ENCODE measurements at regions not wholly inside any gene's neighbourhood (a gene's known extent, or its start where the extent isn't known, plus 50 kb on each side); places are given as distances from the start of the nearest gene placed in this dataset.
"Not testable (repeated sequence)": the region's sequence is repeated elsewhere in the genome, so short reads cannot be mapped to it uniquely, and the experiment has no call there.

GRCh38 chr9:2262386-2263071, 247.4 kb downstream of the SMARCA2 start:
- Histone ChIP-seq H3K27me3 (no peaks in the 10 kb centered on the region), H3K9me3 (peaks cover 9% of the 10 kb centered on the region), H3K36me3 (no peaks in the 10 kb centered on the region), H4K20me1 (no peaks in the 10 kb centered on the region), H3K27ac (peak overlapping the region; percentile 78), H3K4me3 (no peak overlapping the region), H3K9ac (peak overlapping the region; percentile 46), H3K4me1 (peaks cover 92% of the 10 kb centered on the region), H3K4me2 (peak overlapping the region; percentile 67)
- TF ChIP-seq Cebpa-rat (IDR thresholded peaks at IDR 0.05): no peak

- H3K27ac ChIP-seq: peak overlapping the region; percentile 78
- no peaks in the 10 kb centered on the region for H3K36me3 ChIP-seq
- H3K4me3 ChIP-seq: no peak overlapping the region
- no peaks in the 10 kb centered on the region for H3K27me3 ChIP-seq
- no peak for TF ChIP-seq Cebpa-rat (IDR thresholded peaks at IDR 0.05)
- no peaks in the 10 kb centered on the region for H4K20me1 ChIP-seq
- peak overlapping the region; percentile 67 for H3K4me2 ChIP-seq
- peaks cover 92% of the 10 kb centered on the region for H3K4me1 ChIP-seq
- H3K9ac ChIP-seq: peak overlapping the region; percentile 46
- peaks cover 9% of the 10 kb centered on the region for H3K9me3 ChIP-seq
Observed at GRCh38 chr9:2263111-2263510, 248.0 kb downstream of the SMARCA2 start.

DNA sequence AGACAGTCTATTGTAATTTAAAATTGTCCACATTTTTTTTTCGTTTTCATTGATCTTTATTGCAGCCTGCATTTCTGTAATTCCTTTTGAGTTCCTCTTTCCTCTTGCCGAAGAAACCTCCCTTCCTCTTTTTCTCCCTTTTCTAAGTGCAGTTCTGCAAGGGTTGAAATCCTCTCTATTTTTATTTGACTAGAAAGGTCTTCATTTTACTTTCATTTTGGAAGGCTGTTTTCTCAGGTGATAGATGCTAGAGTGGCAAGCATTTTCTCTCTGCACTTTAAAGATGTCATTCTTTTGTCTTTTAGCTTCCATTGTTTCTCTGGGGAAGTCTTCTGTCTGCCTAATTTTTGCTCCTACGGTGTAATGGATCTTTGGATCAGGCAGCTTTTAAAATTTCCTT, 248.5 kb downstream of the SMARCA2 start:
- Histone ChIP-seq H3K36me3 (no peaks in the 10 kb centered on the region), H3K9me3 (peaks cover 9% of the 10 kb centered on the region), H3K9ac (no peak overlapping the region), H3K27me3 (no peaks in the 10 kb centered on the region), H3K4me1 (peaks cover 92% of the 10 kb centered on the region), H4K20me1 (no peaks in the 10 kb centered on the region), H3K27ac (peak overlapping the region; percentile 78), H3K4me3 (no peak overlapping the region), H3K4me2 (peak overlapping the region; percentile 67)
- no peak for TF ChIP-seq Cebpa-rat (IDR thresholded peaks at IDR 0.05)

DNA sequence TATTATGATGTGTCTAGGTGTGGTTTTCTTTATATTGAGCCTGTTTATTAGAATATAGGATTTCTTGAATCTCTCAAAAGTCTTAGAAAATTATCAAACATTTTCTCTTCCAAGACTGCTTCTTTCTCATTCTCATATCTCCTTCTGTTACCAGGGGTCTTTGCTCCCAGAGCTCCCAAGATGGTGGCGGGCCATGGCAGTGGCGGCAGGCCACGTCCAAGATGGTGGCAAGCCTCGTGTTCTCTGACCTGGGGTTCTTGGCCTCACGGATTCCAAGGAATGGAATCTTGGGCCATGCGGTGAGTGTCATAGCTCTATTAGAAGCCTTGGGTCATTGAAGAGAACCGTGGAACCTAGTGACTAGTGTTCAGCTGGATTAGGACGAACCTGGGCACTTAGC, 248.9 kb downstream of the SMARCA2 start:
- H3K27ac ChIP-seq: peak overlapping the region; percentile 78
- H3K4me1 ChIP-seq: peaks cover 92% of the 10 kb centered on the region
- H3K4me3 ChIP-seq: no peak overlapping the region
- peak overlapping the region; percentile 67 for H3K4me2 ChIP-seq
- no peaks in the 10 kb centered on the region for H3K36me3 ChIP-seq
- H3K9me3 ChIP-seq: peaks cover 9% of the 10 kb centered on the region
- H4K20me1 ChIP-seq: no peaks in the 10 kb centered on the region
- H3K27me3 ChIP-seq: no peaks in the 10 kb centered on the region
- TF ChIP-seq Cebpa-rat (IDR thresholded peaks at IDR 0.05): no peak
- no peak overlapping the region for H3K9ac ChIP-seq

DNA sequence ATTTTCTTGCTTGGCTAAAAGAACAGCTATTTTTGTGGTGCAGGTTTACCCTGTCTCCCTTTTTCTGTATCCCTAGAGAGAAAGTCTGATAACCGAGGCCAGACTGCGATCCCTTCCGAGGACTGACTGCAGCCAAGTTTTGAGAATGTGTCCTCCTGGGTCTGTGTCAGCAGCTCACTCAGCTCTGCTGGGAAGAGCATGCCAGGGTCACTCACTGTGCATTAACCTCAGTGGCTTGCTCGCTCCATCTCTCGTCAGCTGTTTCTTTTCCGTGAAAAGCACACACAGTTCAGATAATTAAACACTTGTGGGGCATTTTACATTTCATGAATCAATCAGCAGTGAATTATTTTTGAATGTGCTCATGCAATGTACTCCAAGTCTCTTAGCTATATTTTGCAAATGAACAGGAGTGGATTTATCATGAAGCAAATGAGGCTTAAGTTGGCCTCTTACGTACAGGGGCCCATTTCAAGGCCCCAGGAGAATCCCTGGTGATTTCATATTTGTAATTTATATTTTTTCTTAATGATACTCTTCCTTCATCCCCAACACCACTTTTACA, 252.1 kb downstream of the SMARCA2 start:
- no peaks in the 10 kb centered on the region for H3K27me3 ChIP-seq
- no peaks in the 10 kb centered on the region for H3K36me3 ChIP-seq
- peak overlapping the region; percentile 58 for H3K27ac ChIP-seq
- peaks cover 16% of the 10 kb centered on the region for H3K9me3 ChIP-seq
- 0 out of 2 replicates have a peak overlapping the region, but pooled peaks have one; percentile 37 for H3K9ac ChIP-seq
- no peak for TF ChIP-seq Cebpa-rat (IDR thresholded peaks at IDR 0.05)
- peak overlapping the region; percentile 37 for H3K4me2 ChIP-seq
- no peak overlapping the region for H3K4me3 ChIP-seq
- H4K20me1 ChIP-seq: no peaks in the 10 kb centered on the region
- H3K4me1 ChIP-seq: peaks cover 86% of the 10 kb centered on the region

GRCh38 chr9:2269778-2270177, 254.6 kb downstream of the SMARCA2 start:
- Histone ChIP-seq H3K4me3 (no peak overlapping the region), H3K36me3 (no peaks in the 10 kb centered on the region), H3K4me2 (peak overlapping the region; percentile 54), H3K9ac (no peak overlapping the region), H3K27ac (peak overlapping the region; percentile 12; the same call in 1 of the 2 replicates), H4K20me1 (no peaks in the 10 kb centered on the region), H3K4me1 (peaks cover 65% of the 10 kb centered on the region), H3K27me3 (no peaks in the 10 kb centered on the region), H3K9me3 (peaks cover 13% of the 10 kb centered on the region)
- TF ChIP-seq Cebpa-rat (IDR thresholded peaks at IDR 0.05): no peak

DNA sequence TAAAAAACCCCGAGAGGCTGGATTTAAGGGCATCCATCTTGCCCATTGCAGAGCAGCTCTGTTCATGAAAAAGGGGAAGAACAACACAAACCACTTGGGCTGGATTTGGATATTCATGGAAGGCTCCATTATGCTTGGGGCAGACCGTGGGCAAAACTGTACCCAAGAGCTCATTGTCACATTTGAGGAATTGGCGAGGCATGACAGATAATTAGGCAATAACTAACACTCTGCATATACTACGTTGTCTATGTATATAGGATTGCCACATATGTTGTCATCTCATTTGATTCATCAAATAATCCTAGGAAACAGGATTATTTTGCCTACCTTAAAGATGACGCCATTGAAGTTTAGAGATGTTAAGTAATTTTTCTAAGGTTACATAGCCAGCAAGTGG, 255.4 kb downstream of the SMARCA2 start:
- H3K9ac ChIP-seq: no peak overlapping the region
- peak overlapping the region; percentile 23 for H3K27ac ChIP-seq
- no peak for TF ChIP-seq Cebpa-rat (IDR thresholded peaks at IDR 0.05)
- H4K20me1 ChIP-seq: no peaks in the 10 kb centered on the region
- peaks cover 14% of the 10 kb centered on the region for H3K9me3 ChIP-seq
- H3K4me3 ChIP-seq: no peak overlapping the region
- no peaks in the 10 kb centered on the region for H3K36me3 ChIP-seq
- H3K27me3 ChIP-seq: no peaks in the 10 kb centered on the region
- H3K4me2 ChIP-seq: peak overlapping the region; percentile 54
- H3K4me1 ChIP-seq: peaks cover 62% of the 10 kb centered on the region

DNA sequence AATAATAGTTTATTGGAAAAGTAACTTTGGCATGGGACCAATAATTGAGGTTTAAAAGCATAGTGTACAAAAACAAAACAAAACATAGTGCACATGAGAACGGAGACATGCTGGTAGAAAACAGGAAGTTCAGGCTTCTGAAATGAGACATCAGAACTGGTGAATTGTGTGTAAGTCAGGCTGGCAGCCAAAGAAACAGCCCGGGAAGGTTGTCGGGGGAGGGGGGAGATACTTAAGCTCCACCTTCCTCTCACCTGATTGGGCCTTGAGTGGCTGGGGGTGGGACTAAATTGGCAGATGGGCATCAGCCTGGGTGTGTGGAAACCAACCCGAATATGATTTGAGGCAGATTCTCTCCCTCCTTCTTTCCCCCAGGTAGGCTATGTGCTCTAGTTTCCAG, 256.3 kb downstream of the SMARCA2 start:
- peaks cover 53% of the 10 kb centered on the region for H3K4me1 ChIP-seq
- H3K4me3 ChIP-seq: no peak overlapping the region
- no peaks in the 10 kb centered on the region for H3K36me3 ChIP-seq
- no peak for TF ChIP-seq Cebpa-rat (IDR thresholded peaks at IDR 0.05)
- H3K27me3 ChIP-seq: no peaks in the 10 kb centered on the region
- peak overlapping the region; percentile 23 for H3K27ac ChIP-seq
- H3K9me3 ChIP-seq: peaks cover 17% of the 10 kb centered on the region
- peak overlapping the region; percentile 54 for H3K4me2 ChIP-seq
- H4K20me1 ChIP-seq: no peaks in the 10 kb centered on the region
- no peak overlapping the region for H3K9ac ChIP-seq

- H3K4me2 ChIP-seq: no peak overlapping the region
- peaks cover 20% of the 10 kb centered on the region for H3K4me1 ChIP-seq
- H3K27ac ChIP-seq: no peak overlapping the region
- H3K9ac ChIP-seq: no peak overlapping the region
- peaks cover 22% of the 10 kb centered on the region for H3K9me3 ChIP-seq
- no peak overlapping the region for H3K4me3 ChIP-seq
- TF ChIP-seq Cebpa-rat (IDR thresholded peaks at IDR 0.05): no peak
- H4K20me1 ChIP-seq: no peaks in the 10 kb centered on the region
- H3K27me3 ChIP-seq: no peaks in the 10 kb centered on the region
- H3K36me3 ChIP-seq: no peaks in the 10 kb centered on the region
Observed at GRCh38 chr9:2274762-2275161, 259.6 kb downstream of the SMARCA2 start.

GRCh38 chr9:2276296-2276695, 261.1 kb downstream of the SMARCA2 start:
- Histone ChIP-seq H3K9me3 (peaks cover 21% of the 10 kb centered on the region), H4K20me1 (no peaks in the 10 kb centered on the region), H3K9ac (no peak overlapping the region), H3K27me3 (no peaks in the 10 kb centered on the region), H3K4me3 (no peak overlapping the region), H3K4me1 (peaks cover 4% of the 10 kb centered on the region), H3K27ac (0 out of 2 replicates have a peak overlapping the region, but pooled peaks have one; percentile 1), H3K36me3 (no peaks in the 10 kb centered on the region), H3K4me2 (no peak overlapping the region)
- no peak for TF ChIP-seq Cebpa-rat (IDR thresholded peaks at IDR 0.05)

- not testable (repeated sequence) for H3K27ac ChIP-seq, H3K4me3 ChIP-seq, H4K20me1 ChIP-seq, H3K9ac ChIP-seq, H3K4me1 ChIP-seq, H3K4me2 ChIP-seq, H3K27me3 ChIP-seq, H3K36me3 ChIP-seq
- peaks cover 26% of the 10 kb centered on the region for H3K9me3 ChIP-seq
Observed at GRCh38 chr9:2277133-2277532, 262.0 kb downstream of the SMARCA2 start.

DNA sequence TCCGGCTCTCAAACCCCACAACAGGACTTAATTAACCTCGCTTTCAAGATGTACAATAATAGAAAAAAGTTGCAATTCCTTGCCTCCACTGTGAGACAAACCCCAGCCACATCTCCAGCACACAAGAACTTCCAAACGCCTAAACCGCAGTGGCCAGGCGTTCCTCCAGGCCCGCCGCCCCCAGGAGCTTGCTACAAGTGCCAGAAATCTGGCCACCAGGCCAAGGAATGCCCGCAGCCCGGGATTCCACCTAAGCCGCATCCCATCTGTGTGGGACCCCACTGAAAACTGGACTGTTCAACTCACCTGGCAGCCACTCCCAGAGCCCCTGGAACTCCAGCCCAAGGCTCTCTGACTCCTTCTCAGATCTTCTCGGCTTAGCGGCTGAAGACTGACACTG, 262.5 kb downstream of the SMARCA2 start:
- not testable (repeated sequence) for H3K9ac ChIP-seq, H4K20me1 ChIP-seq, H3K4me2 ChIP-seq, H3K4me1 ChIP-seq, H3K4me3 ChIP-seq, H3K27me3 ChIP-seq, H3K27ac ChIP-seq, H3K36me3 ChIP-seq
- peaks cover 25% of the 10 kb centered on the region for H3K9me3 ChIP-seq

DNA sequence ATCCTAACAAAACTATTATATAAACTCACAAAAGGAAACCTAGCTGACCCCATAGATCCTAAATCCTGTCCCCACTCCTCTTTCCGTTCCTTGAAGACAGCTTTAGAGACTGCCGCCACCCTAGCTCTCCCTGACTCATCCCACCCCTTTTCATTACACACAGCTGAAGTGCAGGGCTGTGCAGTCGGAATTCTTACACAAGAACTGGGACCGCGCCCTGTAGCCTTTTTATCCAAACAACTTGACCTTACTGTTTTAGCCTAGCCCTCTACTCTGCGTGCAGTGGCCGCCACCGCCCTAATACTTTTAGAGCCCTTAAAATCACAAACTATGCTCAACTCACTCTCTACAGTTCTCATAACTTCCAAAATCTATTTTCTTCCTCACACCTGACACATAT, 264.0 kb downstream of the SMARCA2 start:
- H3K4me2 ChIP-seq, H3K4me3 ChIP-seq, H3K27ac ChIP-seq, H3K36me3 ChIP-seq, H3K27me3 ChIP-seq, H3K9ac ChIP-seq, H4K20me1 ChIP-seq: not testable (repeated sequence)
- Histone ChIP-seq H3K4me1 (peaks cover 14% of the 10 kb centered on the region), H3K9me3 (peaks cover 25% of the 10 kb centered on the region)
